Trophoblast cell (in vitro differentiated cells and primary cell): ENCODE measurements at regions not wholly inside any gene's neighbourhood (a gene's known extent, or its start where the extent isn't known, plus 50 kb on each side); places are given as distances from the start of the nearest gene placed in this dataset.
A peak's percentile ranks its signal among the peaks of the same experiment; 100 is the strongest.

Experiments
- DNase-seq, 2 donors: peaks; one replicate each; pipeline ENCODE4 v3.0.0-alpha.2; 2016
- H2AFZ ChIP-seq: 2 replicates; pipeline ENCODE4 v1.6.1; 2013; ENCODE audit warnings: low read length, moderate library complexity, mild to moderate bottlenecking; ENCODE audit not compliant: insufficient read depth, poor library complexity
- H2AK5ac ChIP-seq: 2 replicates; pipeline ENCODE4 v1.6.1; 2013; ENCODE audit warnings: mild to moderate bottlenecking, low read length
- H2BK120ac ChIP-seq: 2 replicates; pipeline ENCODE4 v1.6.1; 2013; ENCODE audit warnings: low read length, mild to moderate bottlenecking, moderate library complexity; ENCODE audit not compliant: insufficient read depth, poor library complexity
- H2BK12ac ChIP-seq: 2 replicates; pipeline ENCODE4 v1.6.1; 2013; ENCODE audit warnings: mild to moderate bottlenecking, low read length, moderate library complexity
- H2BK5ac ChIP-seq: 2 replicates; pipeline ENCODE4 v1.6.1; 2013; ENCODE audit warnings: low read length, low read depth, moderate library complexity, mild to moderate bottlenecking; ENCODE audit not compliant: poor library complexity
- H3K14ac ChIP-seq: 2 replicates; pipeline ENCODE4 v1.6.1; 2013; ENCODE audit warnings: mild to moderate bottlenecking, low read length
- H3K18ac ChIP-seq: 2 replicates; pipeline ENCODE4 v1.6.1; 2013; ENCODE audit warnings: mild to moderate bottlenecking, low read length
- H3K23ac ChIP-seq: 2 replicates; pipeline ENCODE4 v1.6.1; 2013; ENCODE audit warnings: low read length
- H3K27ac ChIP-seq: 2 replicates; pipeline ENCODE4 v1.5.1; 2013; ENCODE audit warnings: low read depth, mild to moderate bottlenecking, inconsistent platforms, low read length, moderate library complexity
- H3K27me3 ChIP-seq: 2 replicates; pipeline ENCODE4 v1.6.1; 2013; ENCODE audit warnings: inconsistent platforms, mild to moderate bottlenecking, low read length, moderate library complexity; ENCODE audit not compliant: insufficient read depth
- H3K36me3 ChIP-seq, 2 experiments: 1 replicate in 1 of 2; 2 replicates in 1 of 2; pipeline ENCODE4 v1.6.1; 2013; ENCODE audit warnings: low read length in 2 of 2, mild to moderate bottlenecking in 2 of 2, moderate library complexity in 1 of 2; ENCODE audit not compliant: insufficient read depth in 2 of 2, control insufficient read depth in 1 of 2
- H3K4ac ChIP-seq: 2 replicates; pipeline ENCODE4 v1.6.1; 2013; ENCODE audit warnings: low read depth, mild to moderate bottlenecking, low read length, moderate library complexity
- H3K4me1 ChIP-seq, 2 experiments: 1 replicate in 1 of 2; 2 replicates in 1 of 2; pipeline ENCODE4 v1.6.1; 2013; ENCODE audit warnings: low read length in 2 of 2, mild to moderate bottlenecking in 2 of 2, moderate library complexity in 1 of 2; ENCODE audit not compliant: insufficient read depth in 2 of 2, control insufficient read depth in 1 of 2
- H3K4me2 ChIP-seq: 2 replicates; pipeline ENCODE4 v1.6.1; 2013; ENCODE audit warnings: inconsistent platforms, mild to moderate bottlenecking, low read length, moderate library complexity
- H3K4me3 ChIP-seq: 2 replicates; pipeline ENCODE4 v1.5.1; 2013; ENCODE audit warnings: mild to moderate bottlenecking, low read depth, low read length, inconsistent platforms
- H3K79me1 ChIP-seq: one replicate; pipeline ENCODE4 v1.6.1; 2013; ENCODE audit warnings: low read length
- H3K79me2 ChIP-seq: 2 replicates; pipeline ENCODE4 v1.6.1; 2013; ENCODE audit warnings: low read length, mild to moderate bottlenecking; ENCODE audit not compliant: control insufficient read depth, insufficient read depth, poor library complexity
- H3K9ac ChIP-seq: 2 replicates; pipeline ENCODE4 v1.6.1; 2013; ENCODE audit warnings: mild to moderate bottlenecking, low read length
- H3K9me3 ChIP-seq: 2 replicates; pipeline ENCODE4 v1.6.1; 2013; ENCODE audit warnings: low read depth, mild to moderate bottlenecking, control low read depth, inconsistent platforms, low read length; ENCODE audit not compliant: insufficient read depth
- H4K12ac ChIP-seq: 2 replicates; pipeline ENCODE4 v1.6.1; 2013; ENCODE audit warnings: low read depth, mild to moderate bottlenecking, low read length, moderate library complexity
- H4K8ac ChIP-seq: 2 replicates; pipeline ENCODE4 v1.6.1; 2013; ENCODE audit warnings: low read depth, mild to moderate bottlenecking, low read length, moderate library complexity
- H4K91ac ChIP-seq: one replicate; pipeline ENCODE4 v1.6.1; 2013; ENCODE audit warnings: low read depth, mild to moderate bottlenecking, low read length, moderate library complexity
- WGBS: extraction: QIAGEN DNeasy Blood & Tissue Kit; methylation state at CpG from one replicate; pipeline ENCODE4 v1.1.7; 2013; ENCODE audit warnings: missing lambda C conversion rate; ENCODE audit not compliant: insufficient read length, insufficient coverage; ENCODE audit errors: extremely low coverage; 5-methylcytosine and 5-hydroxymethylcytosine counted together

GRCh38 chr20:39850821-39851330, 838.2 kb downstream of the MAFB start:
- Histone ChIP-seq H3K27ac (no peak overlapping the region), H2BK5ac (no peak overlapping the region), H3K9me3 (no peaks in the 10 kb centered on the region), H3K4me1 (peaks cover 0 to 12% of the 10 kb centered on the region in 2 experiments), H3K4ac (no peak overlapping the region), H4K12ac (no peak overlapping the region), H3K9ac (no peak overlapping the region), H3K27me3 (no peaks in the 10 kb centered on the region), H2AK5ac (no peak overlapping the region), H3K79me2 (no peaks in the 10 kb centered on the region), H4K91ac (peak overlapping the region; percentile 8), H4K8ac (no peak overlapping the region), H3K18ac (no peak overlapping the region), H3K4me2 (no peak overlapping the region), H2AFZ (no peak overlapping the region), H3K14ac (no peak overlapping the region), H2BK12ac (no peak overlapping the region), H3K79me1 (no peaks in the 10 kb centered on the region), H3K23ac (no peak overlapping the region), H3K36me3 (no peaks in the 10 kb centered on the region), H2BK120ac (no peak overlapping the region), H3K4me3 (no peak overlapping the region)
- WGBS = no CpG with 5 or more reads among the region's 5 CpGs
- DNase-seq = no peak

DNA sequence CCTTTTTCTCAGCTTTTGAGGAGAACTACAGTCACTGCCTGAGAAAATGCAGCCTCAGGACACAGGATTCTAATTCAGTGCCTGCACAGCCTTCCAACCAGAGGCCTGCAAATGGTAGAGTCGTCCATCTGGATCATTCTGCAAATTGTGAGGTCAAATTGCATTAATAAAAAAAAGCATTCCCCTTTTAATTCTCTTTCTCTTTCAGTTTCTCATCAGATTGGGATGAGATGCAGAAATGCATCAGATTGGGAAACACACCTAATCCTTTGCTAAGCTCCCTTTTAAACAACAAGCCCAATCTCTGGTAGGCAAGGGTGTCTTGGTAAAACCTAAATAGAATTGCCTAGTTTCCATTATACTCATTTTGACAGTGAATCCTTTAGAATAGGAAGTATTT, 838.8 kb downstream of the MAFB start:
- Histone ChIP-seq H2BK12ac (no peak overlapping the region), H4K12ac (no peak overlapping the region), H3K23ac (no peak overlapping the region), H3K27ac (no peak overlapping the region), H2AK5ac (no peak overlapping the region), H3K79me1 (no peaks in the 10 kb centered on the region), H4K8ac (no peak overlapping the region), H3K9ac (no peak overlapping the region), H2BK120ac (no peak overlapping the region), H4K91ac (no peak overlapping the region), H3K79me2 (no peaks in the 10 kb centered on the region), H3K4me1 (peaks cover 0 to 12% of the 10 kb centered on the region in 2 experiments), H3K36me3 (no peaks in the 10 kb centered on the region), H3K18ac (no peak overlapping the region), H2BK5ac (no peak overlapping the region), H3K4me3 (no peak overlapping the region), H3K27me3 (no peaks in the 10 kb centered on the region), H3K4me2 (no peak overlapping the region), H2AFZ (no peak overlapping the region), H3K14ac (no peak overlapping the region), H3K4ac (no peak overlapping the region), H3K9me3 (no peaks in the 10 kb centered on the region)
- DNase-seq = no peak
- no CpG with 5 or more reads among the region's 1 CpG for WGBS

DNA sequence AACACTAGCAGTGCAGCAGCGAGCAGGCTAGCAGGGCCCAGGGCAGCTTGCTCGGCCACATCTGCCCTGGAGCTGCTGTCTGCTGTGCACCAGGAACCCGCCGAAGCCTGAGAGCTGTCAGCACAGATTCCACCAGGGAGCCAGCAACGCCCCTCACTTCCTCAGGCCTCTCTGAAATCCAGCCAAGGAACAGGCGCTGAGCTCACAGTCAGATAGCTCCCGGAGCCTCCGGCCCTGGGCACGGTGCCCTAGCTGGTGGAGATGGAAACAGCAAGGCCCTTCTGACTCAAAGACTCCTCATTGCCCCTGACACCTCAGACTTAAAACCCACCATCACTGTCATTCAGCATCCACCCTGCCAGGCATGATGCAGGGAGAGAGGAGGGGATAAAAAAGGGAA, 839.4 kb downstream of the MAFB start:
- H3K23ac ChIP-seq = no peak overlapping the region
- no peak overlapping the region for H3K14ac ChIP-seq
- H3K4me2 ChIP-seq = no peak overlapping the region
- H3K27ac ChIP-seq = no peak overlapping the region
- no peaks in the 10 kb centered on the region for H3K27me3 ChIP-seq
- no peak for DNase-seq
- no peak overlapping the region for H2AFZ ChIP-seq
- H4K8ac ChIP-seq = no peak overlapping the region
- no peak overlapping the region for H2AK5ac ChIP-seq
- H2BK12ac ChIP-seq = no peak overlapping the region
- H3K4ac ChIP-seq = no peak overlapping the region
- no peak overlapping the region for H3K18ac ChIP-seq
- no peak overlapping the region for H4K12ac ChIP-seq
- H3K9me3 ChIP-seq = no peaks in the 10 kb centered on the region
- no peak overlapping the region for H4K91ac ChIP-seq
- H2BK120ac ChIP-seq = no peak overlapping the region
- WGBS = no CpG with 5 or more reads among the region's 9 CpGs
- no peak overlapping the region for H2BK5ac ChIP-seq
- H3K9ac ChIP-seq = no peak overlapping the region
- H3K79me1 ChIP-seq = no peaks in the 10 kb centered on the region
- no peak overlapping the region for H3K4me3 ChIP-seq
- H3K79me2 ChIP-seq = no peaks in the 10 kb centered on the region
- H3K36me3 ChIP-seq = no peaks in the 10 kb centered on the region
- peaks cover 0 to 12% of the 10 kb centered on the region in 2 experiments for H3K4me1 ChIP-seq

GRCh38 chr20:39849171-39849570, 839.9 kb downstream of the MAFB start:
- no peak for DNase-seq
- WGBS = no CpG with 5 or more reads among the region's 5 CpGs
- Histone ChIP-seq H3K18ac (no peak overlapping the region), H3K27ac (no peak overlapping the region), H3K9me3 (no peaks in the 10 kb centered on the region), H2AK5ac (no peak overlapping the region), H3K23ac (no peak overlapping the region), H3K4me2 (no peak overlapping the region), H3K4me1 (peaks cover 0 to 12% of the 10 kb centered on the region in 2 experiments), H3K9ac (no peak overlapping the region), H3K27me3 (no peaks in the 10 kb centered on the region), H3K79me2 (no peaks in the 10 kb centered on the region), H3K79me1 (no peaks in the 10 kb centered on the region), H3K36me3 (no peaks in the 10 kb centered on the region), H3K14ac (no peak overlapping the region), H4K12ac (no peak overlapping the region), H3K4me3 (no peak overlapping the region), H4K91ac (no peak overlapping the region), H2BK120ac (no peak overlapping the region), H2AFZ (no peak overlapping the region), H2BK12ac (no peak overlapping the region), H4K8ac (no peak overlapping the region), H2BK5ac (no peak overlapping the region), H3K4ac (no peak overlapping the region)
